ENCODE measurements at regions not wholly inside any gene's neighbourhood (a gene's known extent, or its start where the extent isn't known, plus 50 kb on each side); places are given as distances from the start of the nearest gene placed in this dataset.

- TF ChIP-seq POLR2A (IDR thresholded peaks at IDR 0.05), result no peak
- TF ChIP-seq, protein P1, sequence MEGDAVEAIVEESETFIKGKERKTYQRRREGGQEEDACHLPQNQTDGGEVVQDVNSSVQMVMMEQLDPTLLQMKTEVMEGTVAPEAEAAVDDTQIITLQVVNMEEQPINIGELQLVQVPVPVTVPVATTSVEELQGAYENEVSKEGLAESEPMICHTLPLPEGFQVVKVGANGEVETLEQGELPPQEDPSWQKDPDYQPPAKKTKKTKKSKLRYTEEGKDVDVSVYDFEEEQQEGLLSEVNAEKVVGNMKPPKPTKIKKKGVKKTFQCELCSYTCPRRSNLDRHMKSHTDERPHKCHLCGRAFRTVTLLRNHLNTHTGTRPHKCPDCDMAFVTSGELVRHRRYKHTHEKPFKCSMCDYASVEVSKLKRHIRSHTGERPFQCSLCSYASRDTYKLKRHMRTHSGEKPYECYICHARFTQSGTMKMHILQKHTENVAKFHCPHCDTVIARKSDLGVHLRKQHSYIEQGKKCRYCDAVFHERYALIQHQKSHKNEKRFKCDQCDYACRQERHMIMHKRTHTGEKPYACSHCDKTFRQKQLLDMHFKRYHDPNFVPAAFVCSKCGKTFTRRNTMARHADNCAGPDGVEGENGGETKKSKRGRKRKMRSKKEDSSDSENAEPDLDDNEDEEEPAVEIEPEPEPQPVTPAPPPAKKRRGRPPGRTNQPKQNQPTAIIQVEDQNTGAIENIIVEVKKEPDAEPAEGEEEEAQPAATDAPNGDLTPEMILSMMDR (IDR thresholded peaks at IDR 0.05 in 8 of 11, conservative IDR thresholded peaks at IDR 0.05 in 3 of 11), result no peak
Measured at GRCh38 chr4:181470306-181470705, 772.9 kb upstream of the TENM3 start.
